Subcutaneous abdominal adipose tissue (tissue), 5 donors: ENCODE measurements at regions not wholly inside any gene's neighbourhood (a gene's known extent, or its start where the extent isn't known, plus 50 kb on each side); places are given as distances from the start of the nearest gene placed in this dataset.
"Not testable (repeated sequence)": the region's sequence is repeated elsewhere in the genome, so short reads cannot be mapped to it uniquely, and the experiment has no call there.

Experiments used
- H3K27ac ChIP-seq: one replicate; pipeline ENCODE4 v1.7.0; 2013; ENCODE audit warnings: low read depth, mild to moderate bottlenecking, inconsistent platforms, low read length, moderate library complexity
- H3K27me3 ChIP-seq, 5 donors: one replicate each; pipeline ENCODE4 v1.7.0; 2013; ENCODE audit warnings: low read length in 5 of 5, inconsistent platforms in 1 of 5; ENCODE audit not compliant: control insufficient read depth in 5 of 5, insufficient read depth in 4 of 5
- H3K36me3 ChIP-seq, 5 donors: one replicate each; pipeline ENCODE4 v1.7.0; 2013; ENCODE audit warnings: low read length in 5 of 5; ENCODE audit not compliant: control insufficient read depth in 5 of 5, insufficient read depth in 5 of 5
- H3K4me1 ChIP-seq, 5 donors: one replicate each; pipeline ENCODE4 v1.7.0; 2013; ENCODE audit warnings: low read length in 5 of 5, mild to moderate bottlenecking in 3 of 5, moderate library complexity in 1 of 5; ENCODE audit not compliant: control insufficient read depth in 5 of 5, insufficient read depth in 5 of 5
- H3K4me3 ChIP-seq, 5 donors: one replicate each; pipeline ENCODE4 v1.7.0; 2013; ENCODE audit warnings: low read length in 5 of 5, low read depth in 1 of 5
- H3K9ac ChIP-seq, 5 donors: one replicate each; pipeline ENCODE4 v1.7.0; 2013; ENCODE audit warnings: low read length in 5 of 5, mild to moderate bottlenecking in 4 of 5, moderate library complexity in 3 of 5
- H3K9me3 ChIP-seq, 5 donors: one replicate each; pipeline ENCODE4 v1.7.0; 2013; ENCODE audit warnings: low read length in 5 of 5; ENCODE audit not compliant: control insufficient read depth in 5 of 5
- donor health status: healthy.
- donor health status: healthy.
- donor health status: healthy.
- donor health status: healthy.
- donor health status: healthy.

DNA sequence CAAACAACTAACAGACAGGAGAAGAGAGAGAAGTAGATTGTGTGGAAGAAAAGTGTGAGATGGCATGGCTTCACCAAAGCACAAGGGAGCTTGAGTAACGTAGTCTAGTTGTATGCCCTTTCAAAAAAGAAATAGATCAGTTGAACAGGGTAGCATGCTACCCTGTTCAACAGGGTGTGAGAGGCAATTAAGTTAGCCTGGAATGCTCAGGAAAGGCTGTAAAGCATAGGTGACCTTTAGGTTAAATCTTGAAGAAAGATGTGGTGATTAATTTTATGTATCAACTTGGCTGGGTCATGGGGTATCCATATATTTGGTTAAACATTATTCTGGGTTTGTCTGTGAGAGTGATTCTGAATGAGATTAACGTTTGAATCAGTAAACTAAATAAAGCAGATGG, 61.8 kb upstream of the ZC3H15 start:
- no peak overlapping the region for H3K9ac ChIP-seq
- H3K27ac ChIP-seq = no peak overlapping the region
- no peaks in the 10 kb centered on the region for H3K27me3 ChIP-seq
- H3K9me3 ChIP-seq = no peaks in the 10 kb centered on the region
- H3K4me1 ChIP-seq = peaks cover 0 to 6% (median 0%) of the 10 kb centered on the region in 5 donors
- H3K4me3 ChIP-seq = no peak overlapping the region
- H3K36me3 ChIP-seq = no peaks in the 10 kb centered on the region

DNA sequence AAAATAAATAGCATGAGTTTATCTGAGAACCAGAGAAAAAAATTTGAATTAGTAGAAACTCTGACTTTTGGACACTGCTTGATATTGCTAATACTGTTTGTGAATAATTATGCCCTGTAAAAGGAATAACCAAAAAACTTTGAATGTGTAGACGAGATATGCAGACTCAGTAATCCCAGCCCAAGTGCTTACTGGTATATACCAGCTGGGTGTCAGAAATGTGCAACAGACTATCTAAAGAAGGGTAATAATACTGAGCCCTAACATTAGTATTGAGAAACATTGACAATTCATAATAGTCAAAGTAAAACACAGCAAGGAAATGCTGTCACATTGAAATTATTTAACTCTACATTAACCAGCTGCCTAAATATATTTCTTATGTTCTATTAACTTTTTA, 60.5 kb upstream of the ZC3H15 start:
- Histone ChIP-seq H3K4me3 (no peak overlapping the region), H3K36me3 (no peaks in the 10 kb centered on the region), H3K27ac (no peak overlapping the region), H3K27me3 (no peaks in the 10 kb centered on the region), H3K9me3 (no peaks in the 10 kb centered on the region), H3K9ac (no peak overlapping the region), H3K4me1 (peaks cover 0 to 6% (median 0%) of the 10 kb centered on the region in 5 donors)

DNA sequence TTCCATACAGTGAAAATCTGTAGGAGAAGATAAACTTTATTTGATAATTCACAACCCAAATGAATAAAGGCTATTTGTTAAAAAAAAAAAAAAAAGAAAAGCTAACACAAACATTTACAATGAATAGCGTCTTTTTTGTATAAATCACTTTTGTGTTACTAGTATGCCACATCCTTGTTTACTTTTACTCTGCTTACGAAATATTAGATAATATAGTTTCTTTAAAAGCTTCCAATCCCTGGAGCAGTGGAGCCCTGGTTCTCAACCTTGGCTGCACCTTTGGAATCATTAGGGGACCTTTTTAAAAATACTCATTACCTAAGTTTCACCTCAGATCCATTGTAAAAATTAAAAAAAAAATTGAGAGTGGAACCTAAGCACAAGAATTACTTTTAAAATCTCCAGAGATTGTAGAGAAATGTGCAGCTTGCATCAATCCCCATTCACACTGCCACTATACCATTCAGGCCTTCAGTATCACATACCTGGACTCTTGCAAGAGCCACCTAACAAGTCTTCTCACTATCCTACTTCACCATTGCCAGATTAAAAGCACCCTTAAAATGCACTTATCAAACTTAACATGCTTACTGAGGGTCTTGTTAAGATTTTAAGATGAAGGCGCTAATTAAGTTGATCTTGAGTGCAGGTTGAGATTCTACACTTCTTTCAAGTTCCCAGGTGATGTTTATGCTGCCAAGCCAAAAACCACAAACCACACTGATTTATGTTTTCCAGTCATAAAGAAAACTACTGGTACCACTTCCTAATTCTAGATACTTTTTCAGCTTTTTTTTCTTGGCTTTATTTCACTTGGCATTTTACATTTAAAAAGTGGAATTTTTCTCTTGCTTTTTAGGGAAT, 59.7 kb upstream of the ZC3H15 start:
- H3K9ac ChIP-seq = no peak overlapping the region
- H3K9me3 ChIP-seq = no peaks in the 10 kb centered on the region
- no peaks in the 10 kb centered on the region for H3K27me3 ChIP-seq
- no peak overlapping the region for H3K4me3 ChIP-seq
- no peak overlapping the region for H3K27ac ChIP-seq
- H3K4me1 ChIP-seq = peaks cover 0 to 6% (median 0%) of the 10 kb centered on the region in 5 donors
- no peaks in the 10 kb centered on the region for H3K36me3 ChIP-seq

DNA sequence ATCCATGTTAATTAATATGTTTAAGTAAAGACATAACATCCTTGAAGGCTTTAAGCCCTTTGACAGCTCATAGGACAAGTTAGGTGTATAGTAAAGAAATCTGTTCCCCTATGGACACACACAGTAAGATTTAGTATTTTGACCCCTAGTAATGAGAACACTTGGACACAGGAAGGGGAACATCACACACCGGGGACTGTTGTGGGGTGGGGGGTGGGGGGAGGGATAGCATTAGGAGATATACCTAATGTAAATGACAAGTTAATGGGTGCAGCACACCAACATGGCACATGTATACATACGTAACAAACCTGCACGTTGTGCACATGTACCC, 59.1 kb upstream of the ZC3H15 start:
- H3K36me3 ChIP-seq, H3K27ac ChIP-seq, H3K9ac ChIP-seq, H3K4me1 ChIP-seq, H3K9me3 ChIP-seq, H3K27me3 ChIP-seq, H3K4me3 ChIP-seq: not testable (repeated sequence)

DNA sequence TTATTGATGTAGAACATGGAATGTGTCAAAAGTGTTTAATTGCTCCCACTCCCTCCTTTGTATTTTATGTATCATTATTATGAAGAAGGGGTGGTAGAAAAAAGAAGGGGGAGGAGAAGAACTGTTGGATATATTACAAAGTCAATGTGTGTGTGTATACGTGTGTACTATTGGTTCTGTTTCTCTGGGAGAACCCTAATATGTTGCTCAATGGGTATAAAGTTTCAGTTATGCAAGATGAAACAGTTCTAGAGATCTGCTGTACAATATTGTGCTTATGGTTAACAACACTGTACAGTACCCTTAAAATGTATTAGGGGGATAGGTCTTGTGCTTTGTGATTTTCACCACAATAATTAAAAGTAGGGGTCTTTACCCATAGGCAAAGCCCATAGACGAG, 58.1 kb upstream of the ZC3H15 start:
- H3K4me1 ChIP-seq = no peaks in the 10 kb centered on the region
- no peaks in the 10 kb centered on the region for H3K9me3 ChIP-seq
- no peaks in the 10 kb centered on the region for H3K27me3 ChIP-seq
- H3K36me3 ChIP-seq = no peaks in the 10 kb centered on the region
- no peak overlapping the region for H3K27ac ChIP-seq
- H3K9ac ChIP-seq = no peak overlapping the region
- no peak overlapping the region for H3K4me3 ChIP-seq

DNA sequence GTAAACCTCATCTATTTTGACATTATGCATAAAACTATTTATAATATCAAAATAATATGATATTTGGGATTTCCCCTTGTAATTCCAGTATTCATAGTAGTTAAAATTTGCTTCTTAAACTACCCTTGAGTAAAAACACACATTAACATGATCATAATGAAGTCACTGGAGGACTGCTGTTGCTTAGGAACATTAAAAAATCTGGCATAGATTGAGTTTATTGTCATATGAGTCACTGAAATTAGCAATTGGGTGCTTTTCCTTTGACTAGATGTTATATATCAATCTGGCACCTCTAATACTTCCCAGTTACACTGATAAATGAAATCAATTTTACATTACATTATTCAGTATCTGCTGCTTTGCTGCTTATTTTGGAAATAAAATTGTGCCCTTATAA, 57.0 kb upstream of the ZC3H15 start:
- no peak overlapping the region for H3K9ac ChIP-seq
- H3K9me3 ChIP-seq = no peaks in the 10 kb centered on the region
- no peaks in the 10 kb centered on the region for H3K4me1 ChIP-seq
- no peak overlapping the region for H3K27ac ChIP-seq
- no peaks in the 10 kb centered on the region for H3K27me3 ChIP-seq
- no peak overlapping the region for H3K4me3 ChIP-seq
- H3K36me3 ChIP-seq = no peaks in the 10 kb centered on the region

DNA sequence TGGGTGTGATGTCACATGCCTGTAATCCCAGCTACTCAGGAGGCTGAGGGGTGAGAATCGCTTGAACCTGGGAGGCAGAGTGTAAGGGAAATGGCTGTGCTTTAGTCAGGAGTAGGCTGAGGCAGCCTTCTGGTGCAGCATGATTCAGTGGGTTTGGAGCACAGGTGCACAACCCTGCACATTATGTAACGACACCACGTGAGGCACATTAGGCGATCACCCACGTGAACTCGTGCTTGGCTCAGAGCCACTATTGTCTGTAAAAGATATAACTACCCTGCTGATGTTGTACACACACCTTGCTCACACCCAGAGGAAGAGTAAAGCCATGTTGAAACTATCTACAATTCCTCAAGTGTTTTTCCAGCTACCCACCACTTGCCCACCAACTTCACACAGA, 54.8 kb upstream of the ZC3H15 start:
- no peak overlapping the region for H3K4me3 ChIP-seq
- H3K9me3 ChIP-seq = no peaks in the 10 kb centered on the region
- H3K27me3 ChIP-seq = no peaks in the 10 kb centered on the region
- H3K36me3 ChIP-seq = peaks cover 0 to 5% (median 0%) of the 10 kb centered on the region in 5 donors
- H3K27ac ChIP-seq = no peak overlapping the region
- H3K4me1 ChIP-seq = no peaks in the 10 kb centered on the region
- H3K9ac ChIP-seq = no peak overlapping the region

DNA sequence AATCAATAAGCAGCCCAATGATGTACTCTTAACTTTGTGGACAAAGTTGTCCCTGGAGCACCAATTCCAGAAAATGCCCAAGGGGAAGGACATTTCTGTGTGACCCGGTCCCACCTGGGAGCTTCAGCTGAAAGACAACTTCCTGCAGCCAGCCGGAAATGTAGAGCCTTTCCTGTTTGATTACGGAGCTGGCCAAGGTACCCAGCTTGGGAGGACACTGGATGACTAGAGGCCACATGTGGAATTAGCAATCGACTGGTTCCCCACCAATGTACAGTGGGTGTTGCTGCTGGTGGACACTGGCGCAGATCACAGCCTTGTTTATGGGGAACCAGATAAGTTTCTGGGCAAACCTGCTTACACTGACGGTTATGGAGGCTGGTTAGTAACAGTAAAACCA, 53.0 kb upstream of the ZC3H15 start:
- H3K27me3 ChIP-seq = no peaks in the 10 kb centered on the region
- H3K9ac ChIP-seq = no peak overlapping the region
- H3K4me1 ChIP-seq = no peaks in the 10 kb centered on the region
- H3K9me3 ChIP-seq = no peaks in the 10 kb centered on the region
- no peak overlapping the region for H3K27ac ChIP-seq
- no peak overlapping the region for H3K4me3 ChIP-seq
- peaks cover 0 to 7% (median 0%) of the 10 kb centered on the region in 5 donors for H3K36me3 ChIP-seq

DNA sequence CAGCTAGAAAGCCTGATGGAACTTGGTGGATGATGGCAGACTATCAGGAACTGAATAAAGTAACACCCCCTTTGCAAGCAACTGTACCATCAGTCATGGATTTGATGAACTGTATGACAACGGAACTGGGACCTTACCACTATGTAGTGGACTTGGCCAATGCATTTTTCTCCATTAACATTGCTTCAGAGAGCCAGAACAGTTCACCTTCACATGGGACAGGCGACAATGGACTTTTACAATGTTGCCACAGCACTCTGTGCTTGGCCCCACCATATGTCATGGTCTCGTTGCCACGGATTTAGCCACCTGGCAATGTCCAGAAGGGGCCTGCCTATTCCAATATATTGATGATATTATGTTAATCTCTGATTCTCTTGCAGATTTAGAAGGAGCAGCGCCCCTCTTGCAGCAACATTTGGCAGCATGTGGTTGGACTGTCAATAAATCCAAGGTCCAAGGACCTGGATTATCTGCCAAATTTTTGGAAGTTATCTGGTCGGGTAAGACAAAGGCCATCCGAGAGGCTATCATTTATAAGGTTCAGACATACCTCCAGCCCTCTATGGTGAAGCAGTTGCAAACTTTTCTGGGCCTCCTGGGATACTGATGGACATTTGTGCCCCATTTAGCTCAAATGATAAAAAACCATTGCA, 52.2 kb upstream of the ZC3H15 start:
- H3K9ac ChIP-seq = no peak overlapping the region
- H3K4me1 ChIP-seq = no peaks in the 10 kb centered on the region
- H3K27ac ChIP-seq = no peak overlapping the region
- H3K36me3 ChIP-seq = peaks cover 0 to 7% (median 0%) of the 10 kb centered on the region in 5 donors
- no peaks in the 10 kb centered on the region for H3K27me3 ChIP-seq
- H3K4me3 ChIP-seq = no peak overlapping the region
- no peaks in the 10 kb centered on the region for H3K9me3 ChIP-seq
